ENCODE measurements at regions not wholly inside any gene's neighbourhood (a gene's known extent, or its start where the extent isn't known, plus 50 kb on each side); places are given as distances from the start of the nearest gene placed in this dataset.
"Not testable (repeated sequence)": the region's sequence is repeated elsewhere in the genome, so short reads cannot be mapped to it uniquely, and the experiment has no call there.

DNA sequence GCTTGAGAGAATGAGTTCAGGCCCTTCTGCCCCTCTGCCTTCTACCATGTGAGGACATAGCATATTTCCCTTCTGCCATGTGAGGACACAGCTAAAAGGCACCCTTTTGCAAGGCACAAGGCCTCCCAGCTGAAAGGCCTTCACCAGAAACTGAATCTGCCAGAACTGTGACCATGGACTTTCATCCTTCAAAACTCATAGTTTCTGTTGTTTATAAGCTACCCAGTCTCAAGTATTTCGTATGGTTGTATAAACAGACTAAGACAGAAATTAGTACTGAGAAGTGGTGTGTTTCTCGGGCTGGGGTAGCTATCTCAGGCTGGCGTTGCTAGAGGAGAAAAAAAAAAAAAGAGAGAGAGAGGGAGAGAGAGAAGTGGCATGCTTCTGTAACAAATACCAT lies 368.6 kb downstream of the DMRTA1 start:
- no peak for TF ChIP-seq ZFX (IDR thresholded peaks at IDR 0.05; ENCODE audit: borderline replicate concordance)
- TF ChIP-seq, protein P1, sequence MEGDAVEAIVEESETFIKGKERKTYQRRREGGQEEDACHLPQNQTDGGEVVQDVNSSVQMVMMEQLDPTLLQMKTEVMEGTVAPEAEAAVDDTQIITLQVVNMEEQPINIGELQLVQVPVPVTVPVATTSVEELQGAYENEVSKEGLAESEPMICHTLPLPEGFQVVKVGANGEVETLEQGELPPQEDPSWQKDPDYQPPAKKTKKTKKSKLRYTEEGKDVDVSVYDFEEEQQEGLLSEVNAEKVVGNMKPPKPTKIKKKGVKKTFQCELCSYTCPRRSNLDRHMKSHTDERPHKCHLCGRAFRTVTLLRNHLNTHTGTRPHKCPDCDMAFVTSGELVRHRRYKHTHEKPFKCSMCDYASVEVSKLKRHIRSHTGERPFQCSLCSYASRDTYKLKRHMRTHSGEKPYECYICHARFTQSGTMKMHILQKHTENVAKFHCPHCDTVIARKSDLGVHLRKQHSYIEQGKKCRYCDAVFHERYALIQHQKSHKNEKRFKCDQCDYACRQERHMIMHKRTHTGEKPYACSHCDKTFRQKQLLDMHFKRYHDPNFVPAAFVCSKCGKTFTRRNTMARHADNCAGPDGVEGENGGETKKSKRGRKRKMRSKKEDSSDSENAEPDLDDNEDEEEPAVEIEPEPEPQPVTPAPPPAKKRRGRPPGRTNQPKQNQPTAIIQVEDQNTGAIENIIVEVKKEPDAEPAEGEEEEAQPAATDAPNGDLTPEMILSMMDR (IDR thresholded peaks at IDR 0.05), result no peak
- no peak overlapping the region for H3K27ac ChIP-seq

DNA sequence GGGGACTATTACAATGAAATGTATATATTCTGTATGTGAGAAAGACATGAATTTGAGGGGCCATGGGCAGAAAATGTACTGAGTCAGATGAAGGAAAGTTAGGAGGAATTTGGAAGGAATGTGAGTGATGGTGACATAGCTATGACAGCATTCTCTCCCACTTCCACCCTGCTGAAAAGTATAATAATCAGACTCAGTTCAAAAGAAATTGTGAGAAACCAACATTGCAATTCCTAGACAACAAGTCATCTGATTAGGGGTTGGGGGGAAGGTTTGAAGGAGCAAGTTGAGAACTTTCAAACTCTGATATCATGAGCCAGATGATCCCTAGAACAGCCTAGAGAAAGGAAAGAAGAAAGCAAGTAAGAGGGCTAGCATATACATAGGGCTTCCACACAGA lies 370.6 kb downstream of the DMRTA1 start:
- no peak overlapping the region for H3K27ac ChIP-seq
- no peak for TF ChIP-seq ZFX (IDR thresholded peaks at IDR 0.05; ENCODE audit: borderline replicate concordance)
- TF ChIP-seq, protein P1 (IDR thresholded peaks at IDR 0.05), result no peak

DNA sequence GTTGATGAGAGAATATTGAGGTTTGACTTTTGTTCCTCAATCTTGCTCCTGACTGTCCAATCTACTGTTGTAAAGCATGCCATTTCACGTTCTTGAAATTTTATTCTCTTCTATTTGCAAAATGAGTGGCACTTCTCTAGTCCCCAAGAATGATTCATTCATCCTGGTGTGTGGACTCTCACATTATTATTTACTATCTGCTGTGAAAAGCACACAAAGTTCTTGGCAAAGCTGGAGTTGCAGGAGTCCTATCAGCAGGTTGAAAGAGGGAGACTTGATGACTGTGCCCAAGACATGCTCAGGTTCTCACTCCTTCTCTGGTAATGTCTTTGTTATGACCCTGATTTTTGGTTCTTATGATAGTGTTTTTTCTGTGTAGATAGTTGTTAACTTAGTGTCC lies 382.6 kb downstream of the DMRTA1 start:
- TF ChIP-seq ZFX (IDR thresholded peaks at IDR 0.05; ENCODE audit: borderline replicate concordance), result no peak
- TF ChIP-seq, protein P1 (IDR thresholded peaks at IDR 0.05), result no peak
- no peak overlapping the region for H3K27ac ChIP-seq

DNA sequence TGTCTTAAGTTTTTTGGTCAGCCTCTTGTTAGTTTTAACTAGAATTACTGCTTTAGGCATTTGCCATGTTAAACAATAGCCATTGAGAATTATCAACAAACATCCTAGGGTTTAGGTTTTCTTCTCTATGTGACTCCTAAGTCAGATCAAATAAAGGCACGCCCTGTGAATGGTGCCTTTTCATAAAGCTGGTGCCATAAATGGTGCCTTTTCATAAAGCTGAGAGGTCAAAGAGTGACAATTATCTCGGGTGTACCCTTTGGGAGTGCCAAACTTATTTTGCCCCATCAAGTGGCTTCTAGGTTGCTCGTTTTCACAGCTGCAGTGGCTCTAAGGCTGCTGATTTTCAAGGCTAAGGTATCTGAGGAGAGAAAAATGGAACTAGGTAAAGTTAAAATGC lies 391.6 kb downstream of the DMRTA1 start:
- TF ChIP-seq ZFX (IDR thresholded peaks at IDR 0.05; ENCODE audit: borderline replicate concordance), result no peak
- TF ChIP-seq, protein P1 (IDR thresholded peaks at IDR 0.05), result no peak
- no peak overlapping the region for H3K27ac ChIP-seq

DNA sequence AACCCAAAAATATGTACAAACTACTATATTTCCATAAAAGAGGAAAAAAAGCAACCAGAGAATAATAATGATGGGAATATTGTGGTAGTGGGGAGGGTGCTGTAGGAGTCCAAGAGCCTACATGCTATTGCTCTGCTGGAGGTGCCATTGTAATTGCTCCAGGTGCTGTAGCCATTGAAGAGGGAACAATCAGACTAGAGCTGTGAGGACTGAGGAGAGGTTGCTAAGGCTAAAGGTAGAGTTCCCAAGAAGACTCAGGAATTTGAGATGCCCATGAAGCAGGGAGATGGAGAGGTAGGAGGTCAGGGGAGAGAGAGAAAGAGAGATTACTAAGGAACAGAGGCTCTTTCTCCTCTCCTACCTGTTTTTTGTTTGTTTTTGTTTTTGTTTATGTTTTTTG lies 394.0 kb downstream of the DMRTA1 start:
- H3K27ac ChIP-seq, result no peak overlapping the region
- TF ChIP-seq, protein P1 (IDR thresholded peaks at IDR 0.05), result no peak
- no peak for TF ChIP-seq ZFX (IDR thresholded peaks at IDR 0.05; ENCODE audit: borderline replicate concordance)

DNA sequence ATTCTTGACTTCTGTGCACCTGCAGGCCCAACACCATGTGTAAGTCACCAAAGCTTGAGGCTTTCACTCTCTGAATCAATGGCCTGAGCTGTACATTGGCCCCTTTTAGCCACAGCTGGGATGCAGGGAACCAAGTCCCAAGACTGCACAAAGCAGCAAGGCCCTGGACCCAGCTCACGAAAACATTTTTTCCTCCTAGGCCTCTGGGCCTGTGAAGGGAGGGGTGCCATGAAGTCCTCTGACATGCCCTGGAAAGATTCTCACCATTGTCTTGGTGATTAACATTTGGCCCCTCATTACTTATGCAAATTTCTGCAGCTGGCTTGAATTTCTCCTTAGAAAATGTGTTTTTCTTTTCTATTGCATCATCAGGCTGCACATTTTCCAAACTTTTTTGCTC lies 398.6 kb downstream of the DMRTA1 start:
- not testable (repeated sequence) for H3K27ac ChIP-seq

DNA sequence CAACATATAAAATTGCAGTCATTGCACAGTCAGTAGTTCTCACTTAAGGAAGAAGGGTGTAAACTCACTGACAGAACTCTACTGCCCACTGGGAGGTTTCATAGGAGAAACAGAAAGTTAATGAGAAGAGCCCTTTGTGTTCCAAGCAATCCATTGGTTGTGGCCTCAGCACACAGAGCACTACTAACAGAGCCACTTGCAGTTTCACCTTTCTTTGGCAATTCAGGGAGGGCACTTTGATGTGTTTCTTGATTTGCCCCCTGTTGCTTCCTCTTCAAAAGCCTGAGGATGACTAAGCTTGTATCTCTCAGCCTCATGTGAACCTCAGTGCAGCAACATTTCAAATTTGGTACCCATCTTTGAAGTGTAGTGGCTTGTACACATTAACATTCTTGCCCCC lies 409.4 kb downstream of the DMRTA1 start:
- no peak overlapping the region for H3K27ac ChIP-seq
- TF ChIP-seq, protein P1 (IDR thresholded peaks at IDR 0.05), result no peak
- no peak for TF ChIP-seq ZFX (IDR thresholded peaks at IDR 0.05; ENCODE audit: borderline replicate concordance)

DNA sequence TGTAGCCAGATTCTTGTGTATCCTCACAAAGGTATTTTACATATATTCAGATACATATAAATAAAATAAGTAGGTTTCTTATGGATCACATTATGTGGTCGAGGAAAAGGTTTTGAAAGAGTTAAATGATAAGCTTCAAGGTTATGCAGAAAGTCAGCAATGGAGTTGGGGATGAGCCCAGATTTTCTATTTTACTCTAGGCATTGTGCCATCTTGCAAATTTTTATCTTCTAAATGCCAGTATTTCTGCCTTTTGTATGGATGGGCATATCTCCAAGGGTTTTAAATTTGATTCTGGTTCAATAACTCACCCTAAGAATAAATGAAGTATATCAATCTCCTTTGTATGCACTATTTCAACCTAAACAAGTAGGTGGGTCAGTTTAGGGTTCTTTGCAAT lies 410.7 kb downstream of the DMRTA1 start:
- TF ChIP-seq, protein P1 (IDR thresholded peaks at IDR 0.05), result no peak
- no peak for TF ChIP-seq ZFX (IDR thresholded peaks at IDR 0.05; ENCODE audit: borderline replicate concordance)
- H3K27ac ChIP-seq, result no peak overlapping the region
